Tibial nerve (tissue), 4 donors: ENCODE measurements at regions not wholly inside any gene's neighbourhood (a gene's known extent, or its start where the extent isn't known, plus 50 kb on each side); places are given as distances from the start of the nearest gene placed in this dataset.

Experiments used
- DNase-seq, 2 donors: peaks; one replicate each; pipeline ENCODE4 v3.0.0-alpha.2; 2019; ENCODE audit warnings: low spot score in 2 of 2
- H3K27ac ChIP-seq, 4 donors: fragments of 200-600 bp; sonication (generic) in 3 of 4; one replicate each; pipeline ENCODE4 v1.5.1; 2017 to 2019; ENCODE audit warnings: mild to moderate bottlenecking in 1 of 4
- H3K27me3 ChIP-seq, 2 donors: fragments of 200-600 bp; sonication (generic) in 1 of 2; one replicate each; pipeline versions ENCODE4 v1.5.1 to v1.6.0; 2017 to 2019
- H3K36me3 ChIP-seq, 3 donors: fragments of 200-600 bp; sonication (generic); one replicate each; pipeline ENCODE4 v1.5.1; 2018 to 2019
- H3K4me1 ChIP-seq, 4 donors: fragments of 200-600 bp; sonication (generic) in 3 of 4; one replicate each; pipeline ENCODE4 v1.5.1; 2017 to 2019
- H3K4me3 ChIP-seq, 4 donors: fragments of 200-600 bp; sonication (generic) in 3 of 4; one replicate each; pipeline ENCODE4 v1.5.1; 2017 to 2019; ENCODE audit warnings: mild to moderate bottlenecking in 1 of 4, moderate library complexity in 1 of 4
- H3K9me3 ChIP-seq, 4 donors: fragments of 200-600 bp; sonication (generic) in 3 of 4; one replicate each; pipeline ENCODE4 v1.5.1; 2017 to 2019
- EP300 ChIP-seq, 2 donors: sonication (generic); formaldehyde crosslinking; IDR thresholded peaks; one replicate each; pipeline ENCODE4 v1.6.1; 2017; ENCODE audit warnings: antibody characterized with exemption in 2 of 2, mild to moderate bottlenecking in 1 of 2
- POLR2A ChIP-seq, 2 donors: fragments of 450-650 bp; IDR thresholded peaks; one replicate each; pipeline ENCODE4 v1.6.1; 2017; ENCODE audit warnings: antibody characterized with exemption in 2 of 2, mild to moderate bottlenecking in 2 of 2, moderate library complexity in 2 of 2
- WGBS, 2 donors: methylation state at CpG; one replicate each; pipeline ENCODE4 v1.1.5; 2018; 5-methylcytosine and 5-hydroxymethylcytosine counted together
- TF ChIP-seq, protein P1 (sequence below), 5 experiments: fragments of 200-600 bp in 3 of 5; fragments of 450-650 bp in 2 of 5; sonication (generic) in 3 of 5; IDR thresholded peaks; one replicate each; pipeline ENCODE4 v1.5.1; 2016 to 2019; ENCODE audit warnings: antibody characterized with exemption in 5 of 5, mild to moderate bottlenecking in 3 of 5, moderate library complexity in 2 of 5

DNA sequence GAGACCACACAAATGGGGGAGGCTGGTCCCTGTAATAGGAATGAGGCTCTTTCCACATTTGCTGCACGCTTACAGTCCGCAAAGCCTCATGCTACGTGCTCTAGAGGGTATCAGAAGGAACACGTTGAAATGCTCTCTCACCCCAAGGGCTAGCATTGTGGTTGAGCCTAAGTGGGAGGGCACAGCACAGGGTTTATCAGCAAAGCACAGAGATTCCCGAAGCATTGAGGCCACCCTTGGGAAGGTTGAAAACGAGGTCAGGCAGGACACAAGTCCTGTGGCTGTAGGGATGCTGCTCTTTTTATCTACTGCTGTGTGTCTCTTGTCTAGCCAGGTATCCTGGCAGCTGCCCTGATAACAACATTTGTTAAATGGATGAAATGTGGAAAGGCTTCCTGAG lies 378.3 kb downstream of the EN1 start:
- WGBS, 2 donors = 43 to 44% methylated on average over 6 of the region's 6 CpGs
- H3K27me3 ChIP-seq = peaks cover 0 to 10% of the 10 kb centered on the region in 2 donors
- H3K4me1 ChIP-seq = no peaks in the 10 kb centered on the region
- DNase-seq = no peak
- no peak for TF ChIP-seq EP300 (IDR thresholded peaks at IDR 0.05)
- TF ChIP-seq, protein P1, sequence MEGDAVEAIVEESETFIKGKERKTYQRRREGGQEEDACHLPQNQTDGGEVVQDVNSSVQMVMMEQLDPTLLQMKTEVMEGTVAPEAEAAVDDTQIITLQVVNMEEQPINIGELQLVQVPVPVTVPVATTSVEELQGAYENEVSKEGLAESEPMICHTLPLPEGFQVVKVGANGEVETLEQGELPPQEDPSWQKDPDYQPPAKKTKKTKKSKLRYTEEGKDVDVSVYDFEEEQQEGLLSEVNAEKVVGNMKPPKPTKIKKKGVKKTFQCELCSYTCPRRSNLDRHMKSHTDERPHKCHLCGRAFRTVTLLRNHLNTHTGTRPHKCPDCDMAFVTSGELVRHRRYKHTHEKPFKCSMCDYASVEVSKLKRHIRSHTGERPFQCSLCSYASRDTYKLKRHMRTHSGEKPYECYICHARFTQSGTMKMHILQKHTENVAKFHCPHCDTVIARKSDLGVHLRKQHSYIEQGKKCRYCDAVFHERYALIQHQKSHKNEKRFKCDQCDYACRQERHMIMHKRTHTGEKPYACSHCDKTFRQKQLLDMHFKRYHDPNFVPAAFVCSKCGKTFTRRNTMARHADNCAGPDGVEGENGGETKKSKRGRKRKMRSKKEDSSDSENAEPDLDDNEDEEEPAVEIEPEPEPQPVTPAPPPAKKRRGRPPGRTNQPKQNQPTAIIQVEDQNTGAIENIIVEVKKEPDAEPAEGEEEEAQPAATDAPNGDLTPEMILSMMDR (IDR thresholded peaks at IDR 0.05) = no peak
- no peak for TF ChIP-seq POLR2A (IDR thresholded peaks at IDR 0.05)
- H3K4me3 ChIP-seq = no peak overlapping the region
- H3K36me3 ChIP-seq = no peaks in the 10 kb centered on the region
- no peaks in the 10 kb centered on the region for H3K9me3 ChIP-seq
- H3K27ac ChIP-seq = no peak overlapping the region

GRCh38 chr2:118464546-118465265 lies 376.4 kb downstream of the INSIG2 start:
- no peak overlapping the region for H3K27ac ChIP-seq
- H3K9me3 ChIP-seq = no peaks in the 10 kb centered on the region
- no peaks in the 10 kb centered on the region for H3K36me3 ChIP-seq
- WGBS, 2 donors = 69 to 74% methylated on average over 9 of the region's 9 CpGs
- H3K27me3 ChIP-seq = peaks cover 0 to 10% of the 10 kb centered on the region in 2 donors
- no peak for DNase-seq
- H3K4me1 ChIP-seq = no peaks in the 10 kb centered on the region
- H3K4me3 ChIP-seq = no peak overlapping the region
- TF ChIP-seq POLR2A (IDR thresholded peaks at IDR 0.05) = no peak

- TF ChIP-seq, protein P1 (IDR thresholded peaks at IDR 0.05) = no peak
- 72 to 78% methylated on average over 3 of the region's 3 CpGs for WGBS, 2 donors
- H3K4me3 ChIP-seq = no peak overlapping the region
Measured at GRCh38 chr2:118464046-118464445, 375.8 kb downstream of the INSIG2 start.

GRCh38 chr2:118460425-118460824 lies 372.2 kb downstream of the INSIG2 start:
- H3K4me1 ChIP-seq = no peaks in the 10 kb centered on the region
- no peak overlapping the region for H3K4me3 ChIP-seq
- no peaks in the 10 kb centered on the region for H3K9me3 ChIP-seq
- no peaks in the 10 kb centered on the region for H3K36me3 ChIP-seq
- TF ChIP-seq POLR2A (IDR thresholded peaks at IDR 0.05) = no peak
- TF ChIP-seq EP300 (IDR thresholded peaks at IDR 0.05) = no peak
- TF ChIP-seq, protein P1 (IDR thresholded peaks at IDR 0.05) = no peak
- no peak overlapping the region for H3K27ac ChIP-seq
- no peak for DNase-seq
- whole genome bisulfite sequencing, 2 donors = 76 to 85% methylated on average over 5 of the region's 5 CpGs
- no peaks in the 10 kb centered on the region for H3K27me3 ChIP-seq

More at GRCh38 chr2:118464046-118464445, 375.8 kb downstream of the INSIG2 start:
- H3K27me3 ChIP-seq = peaks cover 0 to 7% of the 10 kb centered on the region in 2 donors
- H3K27ac ChIP-seq = no peak overlapping the region
- no peaks in the 10 kb centered on the region for H3K4me1 ChIP-seq
- DNase-seq = no peak
- no peaks in the 10 kb centered on the region for H3K9me3 ChIP-seq
- no peaks in the 10 kb centered on the region for H3K36me3 ChIP-seq

DNA sequence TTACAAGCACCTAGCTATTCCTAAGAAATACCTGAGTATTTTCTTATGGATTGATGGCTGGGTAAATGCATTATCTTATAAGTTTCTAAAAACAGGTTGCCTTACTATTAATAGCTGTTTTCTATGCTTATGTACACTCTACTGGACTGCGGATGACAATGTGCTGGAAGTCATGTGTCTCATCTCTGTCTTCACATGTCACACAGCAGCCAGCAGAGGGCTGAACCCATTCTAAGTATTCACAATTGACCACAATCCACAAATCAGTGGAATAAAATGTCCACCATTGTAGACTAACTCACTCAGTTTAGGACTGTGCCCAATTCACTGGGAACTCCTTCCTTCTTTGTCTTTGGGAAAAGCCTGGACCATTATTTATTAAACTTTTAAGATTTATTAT lies 371.2 kb downstream of the INSIG2 start:
- no peak overlapping the region for H3K4me3 ChIP-seq
- H3K9me3 ChIP-seq = no peaks in the 10 kb centered on the region
- no peaks in the 10 kb centered on the region for H3K27me3 ChIP-seq
- H3K27ac ChIP-seq = no peak overlapping the region
- no peaks in the 10 kb centered on the region for H3K4me1 ChIP-seq
- WGBS, 2 donors = 79 to 90% methylated on average over 1 of the region's 1 CpG
- no peak for DNase-seq
- TF ChIP-seq POLR2A (IDR thresholded peaks at IDR 0.05) (no peak), EP300 (IDR thresholded peaks at IDR 0.05) (no peak)
- TF ChIP-seq, protein P1 (IDR thresholded peaks at IDR 0.05) = no peak
- no peaks in the 10 kb centered on the region for H3K36me3 ChIP-seq
